ENCODE measurements at regions not wholly inside any gene's neighbourhood (a gene's known extent, or its start where the extent isn't known, plus 50 kb on each side); places are given as distances from the start of the nearest gene placed in this dataset.

DNA sequence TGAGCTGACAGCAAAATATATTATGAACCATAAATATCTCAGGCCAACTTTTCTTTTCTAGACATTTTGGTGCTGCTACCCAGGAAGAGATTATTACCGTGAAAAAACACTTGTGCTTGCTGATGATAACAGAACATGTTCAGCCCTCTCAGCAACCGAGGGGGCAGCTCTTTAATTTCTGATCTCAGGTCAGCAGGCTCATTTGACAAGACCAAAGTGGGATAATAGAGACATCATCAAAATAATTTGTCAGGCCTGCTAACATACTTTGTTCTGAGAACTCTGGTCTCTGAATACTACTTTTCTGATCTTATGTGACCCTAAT lies 645.9 kb upstream of the KCNMB2 start:
- TF ChIP-seq, protein P1, sequence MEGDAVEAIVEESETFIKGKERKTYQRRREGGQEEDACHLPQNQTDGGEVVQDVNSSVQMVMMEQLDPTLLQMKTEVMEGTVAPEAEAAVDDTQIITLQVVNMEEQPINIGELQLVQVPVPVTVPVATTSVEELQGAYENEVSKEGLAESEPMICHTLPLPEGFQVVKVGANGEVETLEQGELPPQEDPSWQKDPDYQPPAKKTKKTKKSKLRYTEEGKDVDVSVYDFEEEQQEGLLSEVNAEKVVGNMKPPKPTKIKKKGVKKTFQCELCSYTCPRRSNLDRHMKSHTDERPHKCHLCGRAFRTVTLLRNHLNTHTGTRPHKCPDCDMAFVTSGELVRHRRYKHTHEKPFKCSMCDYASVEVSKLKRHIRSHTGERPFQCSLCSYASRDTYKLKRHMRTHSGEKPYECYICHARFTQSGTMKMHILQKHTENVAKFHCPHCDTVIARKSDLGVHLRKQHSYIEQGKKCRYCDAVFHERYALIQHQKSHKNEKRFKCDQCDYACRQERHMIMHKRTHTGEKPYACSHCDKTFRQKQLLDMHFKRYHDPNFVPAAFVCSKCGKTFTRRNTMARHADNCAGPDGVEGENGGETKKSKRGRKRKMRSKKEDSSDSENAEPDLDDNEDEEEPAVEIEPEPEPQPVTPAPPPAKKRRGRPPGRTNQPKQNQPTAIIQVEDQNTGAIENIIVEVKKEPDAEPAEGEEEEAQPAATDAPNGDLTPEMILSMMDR (IDR thresholded peaks at IDR 0.05), result no peak
- no peak for TF ChIP-seq POLR2A (IDR thresholded peaks at IDR 0.05)

Measured in adrenal gland (tissue), 5 donors.